HEK293 (cell line): ENCODE measurements at regions not wholly inside any gene's neighbourhood (a gene's known extent, or its start where the extent isn't known, plus 50 kb on each side); places are given as distances from the start of the nearest gene placed in this dataset.

Experiments
- CTCF ChIA-PET: fragments of 350-600 bp; formaldehyde crosslinking; extraction: SDS; loops from one replicate; lab custom pipeline; 2021; ENCODE audit warnings: antibody characterized with exemption; lab: Yijun Ruan, JAX
- POLR2A ChIA-PET: fragments of 300-600 bp; formaldehyde crosslinking; extraction: SDS; loops from one replicate; lab custom pipeline; 2020; ENCODE audit warnings: antibody characterized with exemption, inconsistent platforms; lab: Yijun Ruan, JAX
- H3K27ac ChIP-seq: fragments of 200-500 bp; sonication (Bioruptor generic); 2 replicates; pipeline ENCODE4 v1.5.1; 2014; ENCODE audit warnings: low read depth, low read length, control low read depth, inconsistent platforms; ENCODE audit errors: extremely low read depth
- H3K36me3 ChIP-seq, 2 experiments: fragments of 200-500 bp in 1 of 2; sonication (Bioruptor generic) in 1 of 2; 1 replicate in 1 of 2; 2 replicates in 1 of 2; pipeline ENCODE4 v1.5.1; 2014 to 2017; ENCODE audit warnings: inconsistent platforms in 2 of 2, low read length in 2 of 2; ENCODE audit not compliant: control insufficient read depth in 2 of 2, insufficient read depth in 1 of 2
- H3K4me1 ChIP-seq: fragments of 200-500 bp; sonication (Bioruptor generic); 2 replicates; pipeline ENCODE4 v1.5.1; 2014; ENCODE audit warnings: mild to moderate bottlenecking, low read length, inconsistent platforms; ENCODE audit not compliant: control insufficient read depth, insufficient read depth
- H3K4me3 ChIP-seq: 2 replicates; pipeline ENCODE4 v1.5.1; 2011; ENCODE audit warnings: low read depth, mild to moderate bottlenecking, control low read depth, low read length, moderate library complexity
- H3K9me3 ChIP-seq: fragments of 200-500 bp; sonication (Bioruptor generic); 2 replicates; pipeline ENCODE4 v1.5.1; 2014; ENCODE audit warnings: low read depth, low read length, inconsistent platforms; ENCODE audit not compliant: control insufficient read depth, insufficient read depth
- GLIS2 ChIP-seq: fragments of 450-650 bp; formaldehyde crosslinking; IDR thresholded peaks from 2 replicates; pipeline ENCODE4 v1.5.1; 2016; ENCODE audit warnings: missing biosample characterization, missing genetic modification characterization
- HOXD13 ChIP-seq: sonication (generic); formaldehyde crosslinking; IDR thresholded peaks from 2 replicates; pipeline ENCODE4 v1.8.0; 2022; ENCODE audit warnings: missing genetic modification reagents, borderline replicate concordance
- MZF1 ChIP-seq: fragments of 450-650 bp; formaldehyde crosslinking; IDR thresholded peaks from 2 replicates; pipeline ENCODE4 v1.5.1; 2017; ENCODE audit warnings: missing biosample characterization, missing genetic modification characterization, borderline replicate concordance
- PRDM1 ChIP-seq: fragments of 450-650 bp; formaldehyde crosslinking; IDR thresholded peaks from 2 replicates; pipeline ENCODE4; 2016; ENCODE audit warnings: missing biosample characterization, missing genetic modification characterization
- SP2 ChIP-seq: fragments of 450-650 bp; formaldehyde crosslinking; IDR thresholded peaks from 2 replicates; pipeline ENCODE4 v1.5.1; 2016; ENCODE audit warnings: missing biosample characterization, missing genetic modification characterization
- TRIM28 ChIP-seq: IDR thresholded peaks from 2 replicates; pipeline ENCODE4 v1.6.1; 2011; ENCODE audit warnings: low read length, control low read depth, borderline replicate concordance
- WT1 ChIP-seq: fragments of 450-650 bp; formaldehyde crosslinking; IDR thresholded peaks from 2 replicates; pipeline ENCODE4 v1.5.1; 2016; ENCODE audit warnings: missing biosample characterization, missing genetic modification characterization
- ZNF140 ChIP-seq: fragments of 450-650 bp; formaldehyde crosslinking; IDR thresholded peaks from 2 replicates; pipeline ENCODE4 v1.5.1; 2016; ENCODE audit warnings: missing biosample characterization, missing genetic modification characterization
- ZNF19 ChIP-seq: fragments of 450-650 bp; formaldehyde crosslinking; IDR thresholded peaks from 2 replicates; pipeline ENCODE4; 2016; ENCODE audit warnings: missing biosample characterization, missing genetic modification characterization, low read depth
- ZNF280D ChIP-seq: fragments of 450-650 bp; formaldehyde crosslinking; IDR thresholded peaks from 2 replicates; pipeline ENCODE4 v1.5.1; 2016; ENCODE audit warnings: missing biosample characterization, missing genetic modification characterization
- ZNF404 ChIP-seq: fragments of 450-650 bp; formaldehyde crosslinking; IDR thresholded peaks from 2 replicates; pipeline ENCODE4 v1.5.1; 2017; ENCODE audit warnings: missing biosample characterization, missing genetic modification characterization
- ZNF777 ChIP-seq: fragments of 450-650 bp; formaldehyde crosslinking; IDR thresholded peaks from 2 replicates; pipeline ENCODE4 v1.5.1; 2017; ENCODE audit warnings: missing biosample characterization, missing genetic modification characterization, borderline replicate concordance
- ZNF837 ChIP-seq: fragments of 450-650 bp; formaldehyde crosslinking; IDR thresholded peaks from 2 replicates; pipeline ENCODE4 v1.5.1; 2016; ENCODE audit warnings: missing biosample characterization, missing genetic modification characterization
- TF ChIP-seq, protein P1 (sequence below): fragments of 450-650 bp; formaldehyde crosslinking; IDR thresholded peaks from 2 replicates; pipeline ENCODE4 v1.5.1; 2017; ENCODE audit warnings: missing biosample characterization, missing genetic modification characterization
- TF ChIP-seq, protein P2 (sequence below): fragments of 450-650 bp; formaldehyde crosslinking; IDR thresholded peaks from 2 replicates; pipeline ENCODE4 v1.5.1; 2016; ENCODE audit warnings: missing biosample characterization, missing genetic modification characterization
- TF ChIP-seq, protein P3 (sequence below): fragments of 450-650 bp; formaldehyde crosslinking; IDR thresholded peaks from 2 replicates; pipeline ENCODE4; 2016; ENCODE audit warnings: missing biosample characterization, missing genetic modification characterization

- ChIA-PET CTCF (no interaction called here), POLR2A (no interaction called here)
- TF ChIP-seq MZF1 (tag by site-specific recombination) (no peak), TRIM28 (no peak), SP2 (tag by site-specific recombination) (no peak), PRDM1 (tag by site-specific recombination) (peak; percentile 52; the same call in 1 of the 2 replicates)
- Histone ChIP-seq H3K27ac (no peak overlapping the region), H3K36me3 (no peaks in the 10 kb centered on the region), H3K4me1 (no peaks in the 10 kb centered on the region), H3K4me3 (no peak overlapping the region), H3K9me3 (no peaks in the 10 kb centered on the region)
These were observed 710.5 kb upstream of the HS3ST5 start for GRCh38 chr6:115053169-115053860.

DNA sequence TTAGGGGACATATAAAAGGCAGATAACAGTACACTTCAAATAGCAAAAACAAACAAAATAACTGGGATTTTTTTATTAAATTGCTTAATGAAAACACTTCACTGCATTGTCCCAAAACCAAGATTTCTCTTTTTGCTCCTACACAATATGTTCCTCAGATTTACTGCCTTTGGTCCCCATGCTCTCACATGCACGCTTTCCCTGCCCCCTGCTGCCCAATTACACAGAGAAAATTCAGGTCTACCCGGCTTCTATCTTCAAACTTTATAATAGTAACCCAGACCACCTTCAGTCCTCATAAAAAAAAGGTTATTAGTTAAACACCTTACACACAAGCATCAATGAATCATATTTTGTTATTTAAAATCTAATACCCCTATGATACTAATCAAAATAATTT lies 673.8 kb upstream of the HS3ST5 start:
- H3K4me3 ChIP-seq, result no peak overlapping the region
- H3K9me3 ChIP-seq, result no peaks in the 10 kb centered on the region
- H3K27ac ChIP-seq, result no peak overlapping the region
- H3K4me1 ChIP-seq, result no peaks in the 10 kb centered on the region
- POLR2A ChIA-PET, result no interaction called here
- no peak for TF ChIP-seq HOXD13 (CRISPR knock-in tag)
- TF ChIP-seq ZNF140, result no peak
- no peak for TF ChIP-seq ZNF280D (tag by site-specific recombination)
- TF ChIP-seq, protein P1, sequence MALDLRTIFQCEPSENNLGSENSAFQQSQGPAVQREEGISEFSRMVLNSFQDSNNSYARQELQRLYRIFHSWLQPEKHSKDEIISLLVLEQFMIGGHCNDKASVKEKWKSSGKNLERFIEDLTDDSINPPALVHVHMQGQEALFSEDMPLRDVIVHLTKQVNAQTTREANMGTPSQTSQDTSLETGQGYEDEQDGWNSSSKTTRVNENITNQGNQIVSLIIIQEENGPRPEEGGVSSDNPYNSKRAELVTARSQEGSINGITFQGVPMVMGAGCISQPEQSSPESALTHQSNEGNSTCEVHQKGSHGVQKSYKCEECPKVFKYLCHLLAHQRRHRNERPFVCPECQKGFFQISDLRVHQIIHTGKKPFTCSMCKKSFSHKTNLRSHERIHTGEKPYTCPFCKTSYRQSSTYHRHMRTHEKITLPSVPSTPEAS, result no peak
- no peak for TF ChIP-seq ZNF404 (tag by site-specific recombination)
- TF ChIP-seq, protein P2, sequence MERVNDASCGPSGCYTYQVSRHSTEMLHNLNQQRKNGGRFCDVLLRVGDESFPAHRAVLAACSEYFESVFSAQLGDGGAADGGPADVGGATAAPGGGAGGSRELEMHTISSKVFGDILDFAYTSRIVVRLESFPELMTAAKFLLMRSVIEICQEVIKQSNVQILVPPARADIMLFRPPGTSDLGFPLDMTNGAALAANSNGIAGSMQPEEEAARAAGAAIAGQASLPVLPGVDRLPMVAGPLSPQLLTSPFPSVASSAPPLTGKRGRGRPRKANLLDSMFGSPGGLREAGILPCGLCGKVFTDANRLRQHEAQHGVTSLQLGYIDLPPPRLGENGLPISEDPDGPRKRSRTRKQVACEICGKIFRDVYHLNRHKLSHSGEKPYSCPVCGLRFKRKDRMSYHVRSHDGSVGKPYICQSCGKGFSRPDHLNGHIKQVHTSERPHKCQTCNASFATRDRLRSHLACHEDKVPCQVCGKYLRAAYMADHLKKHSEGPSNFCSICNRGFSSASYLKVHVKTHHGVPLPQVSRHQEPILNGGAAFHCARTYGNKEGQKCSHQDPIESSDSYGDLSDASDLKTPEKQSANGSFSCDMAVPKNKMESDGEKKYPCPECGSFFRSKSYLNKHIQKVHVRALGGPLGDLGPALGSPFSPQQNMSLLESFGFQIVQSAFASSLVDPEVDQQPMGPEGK (tag by site-specific recombination), result no peak
- TF ChIP-seq ZNF19, result no peak
- no peak for TF ChIP-seq ZNF777 (tag by site-specific recombination)
- no peaks in the 10 kb centered on the region for H3K36me3 ChIP-seq
- CTCF ChIA-PET, result no interaction called here

GRCh38 chr6:115004982-115005381 lies 662.2 kb upstream of the HS3ST5 start:
- ChIA-PET CTCF (no interaction called here), POLR2A (no interaction called here)

More at GRCh38 chr6:115004982-115005381, 662.2 kb upstream of the HS3ST5 start:
- peak; percentile 50; the same call in 1 of the 2 replicates for TF ChIP-seq WT1 (tag by site-specific recombination)
- TF ChIP-seq, protein P3, sequence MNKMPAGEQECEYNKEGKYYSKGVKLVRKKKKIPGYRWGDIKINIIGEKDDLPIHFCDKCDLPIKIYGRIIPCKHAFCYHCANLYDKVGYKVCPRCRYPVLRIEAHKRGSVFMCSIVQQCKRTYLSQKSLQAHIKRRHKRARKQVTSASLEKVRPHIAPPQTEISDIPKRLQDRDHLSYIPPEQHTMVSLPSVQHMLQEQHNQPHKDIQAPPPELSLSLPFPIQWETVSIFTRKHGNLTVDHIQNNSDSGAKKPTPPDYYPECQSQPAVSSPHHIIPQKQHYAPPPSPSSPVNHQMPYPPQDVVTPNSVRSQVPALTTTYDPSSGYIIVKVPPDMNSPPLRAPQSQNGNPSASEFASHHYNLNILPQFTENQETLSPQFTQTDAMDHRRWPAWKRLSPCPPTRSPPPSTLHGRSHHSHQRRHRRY (tag by site-specific recombination), result no peak
- no peak for TF ChIP-seq GLIS2
- no peak for TF ChIP-seq ZNF837
- TF ChIP-seq, all 188 proteins: peak for 1
- Histone ChIP-seq H3K27ac (no peak overlapping the region), H3K36me3 (no peaks in the 10 kb centered on the region), H3K4me1 (no peaks in the 10 kb centered on the region), H3K9me3 (no peaks in the 10 kb centered on the region), H3K4me3 (no peak overlapping the region)
